ENCODE measurements at regions not wholly inside any gene's neighbourhood (a gene's known extent, or its start where the extent isn't known, plus 50 kb on each side); places are given as distances from the start of the nearest gene placed in this dataset.

DNA sequence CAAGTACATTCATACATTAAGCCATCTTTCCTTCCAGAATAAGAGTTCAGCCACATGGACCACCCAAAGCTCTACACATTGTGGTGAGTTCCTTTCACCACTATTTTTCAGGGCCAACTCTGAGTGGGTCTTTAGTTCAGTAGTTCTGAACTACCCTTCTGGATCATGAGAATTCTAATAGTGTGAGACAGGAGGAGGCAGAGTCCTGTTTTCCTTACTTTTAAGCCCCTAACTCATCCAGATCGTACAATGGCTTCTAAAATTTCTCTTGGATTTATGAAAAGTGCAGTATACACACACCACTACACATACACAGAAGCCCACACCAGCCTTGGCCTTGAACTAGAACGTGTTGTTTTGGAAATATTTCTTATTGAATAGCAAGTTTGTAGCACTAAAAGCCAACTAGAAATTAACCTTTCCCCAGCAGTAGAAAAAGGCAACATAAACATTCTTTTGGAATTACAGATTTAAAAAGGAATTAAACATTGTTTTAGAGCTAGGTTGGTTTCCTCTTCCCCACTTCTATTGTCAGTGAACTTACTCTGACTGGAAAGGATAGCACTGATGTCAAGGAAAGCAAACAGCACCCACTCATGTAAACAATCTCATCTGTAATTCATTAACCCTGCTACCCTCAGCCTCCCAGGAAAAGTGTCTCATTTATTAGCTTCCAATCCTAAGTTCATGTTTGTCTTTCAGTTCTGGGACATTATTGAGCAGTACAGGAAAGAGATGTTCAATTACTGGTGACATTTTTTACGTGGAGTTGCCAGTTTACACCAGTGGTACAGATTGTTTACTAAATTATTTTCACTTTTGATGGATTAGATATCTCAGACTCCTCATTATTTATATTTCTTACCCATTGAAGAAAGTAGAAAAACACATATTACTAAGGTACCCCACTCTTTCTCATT, 95.7 kb upstream of the AGTR1 start:
- TF ChIP-seq CTCF (IDR thresholded peaks at IDR 0.05) (no peak), POLR2AphosphoS5 (IDR thresholded peaks at IDR 0.05) (no peak)

Data from gastroesophageal sphincter (tissue), 3 donors.